ENCODE measurements at regions not wholly inside any gene's neighbourhood (a gene's known extent, or its start where the extent isn't known, plus 50 kb on each side); places are given as distances from the start of the nearest gene placed in this dataset.

DNA sequence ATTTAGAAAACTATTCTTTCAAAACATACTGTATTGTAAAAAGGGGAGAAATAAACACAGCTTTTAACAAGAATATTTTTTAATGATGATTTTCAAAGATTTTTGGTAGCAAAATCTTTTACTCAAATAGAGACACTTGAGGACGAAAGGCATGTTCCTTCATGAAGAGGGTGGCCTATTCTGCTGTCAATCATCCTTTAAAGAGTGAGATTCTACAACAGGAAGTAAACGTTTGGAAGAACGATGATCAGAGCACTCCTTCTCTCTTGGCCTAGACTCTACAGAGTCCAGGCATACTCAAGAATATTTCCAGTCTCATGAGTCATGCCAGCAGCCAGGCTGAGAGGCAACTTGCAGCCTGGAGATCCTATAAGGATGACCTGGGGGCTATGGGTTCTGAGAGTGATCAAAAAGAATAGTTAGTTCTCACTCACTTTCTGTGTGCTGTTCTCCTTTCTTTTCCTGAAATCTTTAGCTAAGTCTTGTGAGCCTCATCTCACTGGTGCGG lies 62.4 kb upstream of the TCF4 start:
- TF ChIP-seq GATA3 (IDR thresholded peaks at IDR 0.05; ENCODE audit: low read depth, low read length), result no peak
- no peak for TF ChIP-seq GATA2 (IDR thresholded peaks at IDR 0.05; ENCODE audit: low read depth, low read length)

GRCh38 chr18:55647331-55647730 lies 59.3 kb upstream of the TCF4 start:
- TF ChIP-seq GATA3 (IDR thresholded peaks at IDR 0.05; ENCODE audit: low read depth, low read length), result no peak
- no peak for TF ChIP-seq GATA2 (IDR thresholded peaks at IDR 0.05; ENCODE audit: low read depth, low read length)

GRCh38 chr18:55642191-55642590 lies 54.2 kb upstream of the TCF4 start:
- TF ChIP-seq GATA2 (IDR thresholded peaks at IDR 0.05; ENCODE audit: low read depth, low read length), result no peak

- TF ChIP-seq GATA3 (IDR thresholded peaks at IDR 0.05; ENCODE audit: low read depth, low read length) (no peak), GATA2 (IDR thresholded peaks at IDR 0.05; ENCODE audit: low read depth, low read length) (no peak)
These were observed 53.5 kb upstream of the TCF4 start for GRCh38 chr18:55641486-55641885.

All from SH-SY5Y (cell line).